ENCODE measurements at regions not wholly inside any gene's neighbourhood (a gene's known extent, or its start where the extent isn't known, plus 50 kb on each side); places are given as distances from the start of the nearest gene placed in this dataset.

GRCh38 chr12:84075991-84076390 is 836.6 kb downstream of the SLC6A15 start:
- no peak for TF ChIP-seq CTCF (IDR thresholded peaks at IDR 0.05)
- no peak for TF ChIP-seq POLR2A (IDR thresholded peaks at IDR 0.05)
